ENCODE measurements at regions not wholly inside any gene's neighbourhood (a gene's known extent, or its start where the extent isn't known, plus 50 kb on each side); places are given as distances from the start of the nearest gene placed in this dataset.

DNA sequence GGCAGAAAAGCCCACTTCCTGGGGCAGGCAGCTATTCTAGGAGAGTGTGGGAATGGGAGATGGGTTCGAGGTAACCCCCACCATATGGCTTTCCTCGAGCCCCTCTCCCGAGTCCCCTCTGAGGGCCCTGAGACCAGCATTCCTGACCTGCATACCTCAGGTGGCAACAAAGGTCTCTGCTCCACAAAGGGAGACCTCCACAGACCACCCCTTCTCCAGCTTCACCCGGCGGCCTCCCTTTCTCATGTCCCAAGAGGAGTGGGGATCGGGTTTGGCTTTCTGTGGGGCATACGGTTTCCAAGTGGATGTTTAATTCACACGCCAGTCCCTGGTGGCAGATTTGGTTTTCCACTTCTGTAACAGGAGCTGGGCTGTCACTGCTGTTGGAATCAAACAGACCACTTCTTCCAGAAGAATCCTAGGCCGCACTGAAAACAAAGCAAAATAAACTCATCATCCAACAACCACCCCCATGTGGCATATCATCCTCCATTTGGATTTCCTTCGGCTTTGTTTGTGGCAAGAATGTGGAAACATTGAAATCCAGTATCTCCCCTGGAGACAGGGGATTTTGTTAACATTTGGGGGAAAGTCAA is 83.2 kb downstream of the DLL1 start:
- TF ChIP-seq CTCF (IDR thresholded peaks at IDR 0.05): no peak
- Histone ChIP-seq H3K36me3 (no peaks in the 10 kb centered on the region), H3K27ac (no peak overlapping the region), H3K27me3 (no peaks in the 10 kb centered on the region), H3K9me3 (no peaks in the 10 kb centered on the region), H3K4me3 (ENCODE audit: low read depth in 1 of 2, low read length in 1 of 2) (no peak overlapping the region), H3K4me1 (ENCODE audit: control insufficient read depth in 1 of 2, insufficient read depth in 1 of 2, low read depth in 1 of 2, low read length in 1 of 2) (no peaks in the 10 kb centered on the region)

DNA sequence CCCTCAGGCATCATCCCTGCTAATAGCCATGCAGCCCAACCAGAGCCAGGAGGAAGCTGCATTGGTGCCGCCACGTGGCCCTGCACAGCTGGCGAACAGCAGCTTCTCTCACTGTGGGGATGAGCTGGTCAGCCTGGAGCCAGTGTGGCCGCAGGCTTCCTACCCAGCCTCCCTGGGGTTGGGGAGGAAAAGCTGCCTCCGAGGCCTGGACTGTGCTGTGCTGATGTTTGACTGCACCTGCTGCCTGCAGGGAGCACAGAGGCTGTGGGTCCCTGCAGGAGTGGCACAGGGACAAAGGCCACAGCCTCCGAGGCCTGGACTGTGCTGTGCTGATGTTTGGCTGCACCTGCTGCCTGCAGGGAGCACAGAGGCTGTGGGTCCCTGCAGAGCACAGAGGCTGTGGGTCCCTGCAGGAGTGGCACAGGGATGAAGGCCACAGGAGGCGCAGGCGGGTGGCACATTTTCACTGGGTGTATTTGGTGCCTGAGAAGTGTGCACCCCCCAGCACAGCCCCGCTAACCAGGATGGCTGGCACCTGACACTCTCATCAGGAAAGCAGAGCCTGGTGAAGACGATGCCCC is 83.9 kb downstream of the DLL1 start:
- Histone ChIP-seq H3K36me3 (no peaks in the 10 kb centered on the region), H3K4me3 (ENCODE audit: low read depth in 1 of 2, low read length in 1 of 2) (no peak overlapping the region)
- no peak for TF ChIP-seq CTCF (IDR thresholded peaks at IDR 0.05)

GRCh38 chr6:170206317-170206621 is 84.6 kb downstream of the DLL1 start:
- H3K27ac ChIP-seq: no peak overlapping the region
- no peak overlapping the region for H3K4me3 ChIP-seq (ENCODE audit: low read depth in 1 of 2, low read length in 1 of 2)
- no peaks in the 10 kb centered on the region for H3K9me3 ChIP-seq
- TF ChIP-seq CTCF (IDR thresholded peaks at IDR 0.05): no peak
- H3K36me3 ChIP-seq: no peaks in the 10 kb centered on the region
- no peaks in the 10 kb centered on the region for H3K27me3 ChIP-seq
- no peaks in the 10 kb centered on the region for H3K4me1 ChIP-seq (ENCODE audit: control insufficient read depth in 1 of 2, insufficient read depth in 1 of 2, low read depth in 1 of 2, low read length in 1 of 2)

More for the DNA sequence above, 83.9 kb downstream of the DLL1 start:
- Histone ChIP-seq H3K4me1 (ENCODE audit: control insufficient read depth in 1 of 2, insufficient read depth in 1 of 2, low read depth in 1 of 2, low read length in 1 of 2) (no peaks in the 10 kb centered on the region), H3K27ac (no peak overlapping the region), H3K27me3 (no peaks in the 10 kb centered on the region), H3K9me3 (no peaks in the 10 kb centered on the region)

DNA sequence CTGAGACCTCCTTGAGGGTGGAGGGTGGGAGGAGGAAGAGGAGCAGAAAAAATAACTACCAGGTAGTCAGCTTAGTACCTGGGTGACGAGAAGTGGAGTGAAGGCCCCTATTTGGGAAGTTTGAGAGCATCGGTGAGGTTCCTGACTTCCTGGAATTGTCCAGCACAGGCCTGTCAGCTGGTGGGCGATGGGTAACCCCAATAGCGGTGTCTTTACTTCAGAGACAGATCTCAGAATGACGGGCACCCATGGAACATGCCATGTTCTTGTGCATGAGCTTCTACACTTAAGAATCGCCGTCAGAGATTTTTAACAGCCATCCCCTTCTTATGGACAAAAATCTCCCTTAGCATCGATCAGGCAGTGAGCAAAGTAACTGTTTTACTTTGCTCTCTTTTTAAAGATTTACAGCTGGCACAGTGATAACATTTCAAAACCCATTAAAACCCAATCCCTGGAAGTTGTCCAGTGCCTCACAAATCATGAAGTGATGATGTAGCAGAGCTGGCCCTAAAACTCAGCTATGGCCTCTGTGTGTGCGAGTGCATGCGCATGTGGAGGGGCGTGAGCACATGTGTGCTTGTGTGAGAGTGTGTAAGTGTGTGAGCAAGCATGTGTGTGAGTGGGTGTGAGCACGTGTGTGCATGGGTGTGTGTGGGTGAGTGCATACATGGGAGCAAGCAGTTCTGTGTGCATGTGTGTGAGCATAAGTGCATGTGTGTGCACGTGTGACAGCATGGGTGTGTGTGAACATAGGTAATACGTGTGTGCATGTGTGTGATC is 85.2 kb downstream of the DLL1 start:
- H3K4me1 ChIP-seq (ENCODE audit: control insufficient read depth in 1 of 2, insufficient read depth in 1 of 2, low read depth in 1 of 2, low read length in 1 of 2): no peaks in the 10 kb centered on the region

GRCh38 chr6:170205126-170205525 is 85.8 kb downstream of the DLL1 start:
- H3K27ac ChIP-seq: no peak overlapping the region
- H3K4me3 ChIP-seq (ENCODE audit: low read depth in 1 of 2, low read length in 1 of 2): no peak overlapping the region
- H3K9me3 ChIP-seq: no peaks in the 10 kb centered on the region
- no peaks in the 10 kb centered on the region for H3K4me1 ChIP-seq (ENCODE audit: control insufficient read depth in 1 of 2, insufficient read depth in 1 of 2, low read depth in 1 of 2, low read length in 1 of 2)
- H3K27me3 ChIP-seq: no peaks in the 10 kb centered on the region
- no peak for TF ChIP-seq CTCF (IDR thresholded peaks at IDR 0.05)
- no peaks in the 10 kb centered on the region for H3K36me3 ChIP-seq

More for the DNA sequence above, 85.2 kb downstream of the DLL1 start:
- no peak overlapping the region for H3K4me3 ChIP-seq (ENCODE audit: low read depth in 1 of 2, low read length in 1 of 2)
- H3K9me3 ChIP-seq: no peaks in the 10 kb centered on the region
- H3K27me3 ChIP-seq: no peaks in the 10 kb centered on the region
- no peaks in the 10 kb centered on the region for H3K36me3 ChIP-seq
- no peak overlapping the region for H3K27ac ChIP-seq
- no peak for TF ChIP-seq CTCF (IDR thresholded peaks at IDR 0.05)
